ENCODE measurements at regions not wholly inside any gene's neighbourhood (a gene's known extent, or its start where the extent isn't known, plus 50 kb on each side); places are given as distances from the start of the nearest gene placed in this dataset.
"Not testable (repeated sequence)": the region's sequence is repeated elsewhere in the genome, so short reads cannot be mapped to it uniquely, and the experiment has no call there.

DNA sequence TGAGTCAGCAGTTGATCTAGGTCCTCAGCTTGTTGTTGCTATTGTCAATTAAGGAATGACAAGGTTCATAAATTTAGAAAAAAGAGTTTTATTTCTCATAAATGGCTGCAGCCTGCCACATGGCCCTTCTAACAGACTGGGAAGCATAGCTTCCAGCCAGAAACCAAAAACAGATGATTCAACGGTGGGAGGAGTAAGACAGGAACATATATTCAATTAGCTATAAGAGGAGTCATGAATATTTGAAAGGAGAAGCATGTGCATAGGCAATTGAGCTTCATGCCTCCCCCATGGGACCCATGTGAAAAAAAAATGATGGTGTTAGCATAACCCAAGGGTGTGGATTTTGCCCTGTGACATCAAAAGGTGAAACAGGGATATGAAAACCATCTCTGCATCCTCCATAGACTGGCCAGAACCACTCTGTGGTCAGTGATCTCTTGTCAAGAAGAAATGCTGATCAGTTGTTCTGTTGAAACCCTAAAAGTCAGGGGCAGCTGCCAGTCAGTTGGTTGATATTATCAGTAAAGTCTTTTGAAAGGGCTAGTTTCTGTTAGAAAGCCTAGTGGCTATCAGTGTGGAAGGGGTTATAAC, 296.5 kb upstream of the C1QTNF3 start:
- H3K9ac ChIP-seq (ENCODE audit: low read length); H4K20me1 ChIP-seq (ENCODE audit: insufficient read depth, low read length); H3K79me2 ChIP-seq (ENCODE audit: low read length); H3K36me3 ChIP-seq (replicated peaks; ENCODE audit: low read depth, low read length); H3K9me3 ChIP-seq (ENCODE audit: insufficient read depth, low read length); H3K27me3 ChIP-seq (ENCODE audit: low read depth, low read length); H3K4me3 ChIP-seq (ENCODE audit: low read length); H3K27ac ChIP-seq (ENCODE audit: low read length); H2AFZ ChIP-seq (ENCODE audit: low read depth, low read length); H3K4me1 ChIP-seq (ENCODE audit: low read length); H3K4me2 ChIP-seq (ENCODE audit: low read length): not testable (repeated sequence)

DNA sequence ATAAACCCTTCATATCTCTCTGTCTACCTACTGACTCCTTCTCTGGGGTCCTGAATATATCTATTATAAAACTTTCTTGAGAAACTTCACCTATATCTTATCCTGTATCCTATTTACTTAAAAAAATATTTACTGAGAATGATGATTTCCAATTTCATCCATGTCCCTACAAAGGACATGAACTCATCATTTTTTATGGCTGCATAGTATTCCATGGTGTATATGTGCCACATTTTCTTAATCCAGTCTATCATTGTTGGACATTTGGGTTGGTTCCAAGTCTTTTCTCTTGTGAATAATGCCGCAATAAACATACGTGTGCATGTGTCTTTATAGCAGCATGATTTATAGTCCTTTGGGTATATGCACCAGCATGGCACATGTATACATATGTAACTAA, 301.7 kb upstream of the RAI14 start:
- H3K27ac ChIP-seq (ENCODE audit: low read length); H3K27me3 ChIP-seq (ENCODE audit: low read depth, low read length); H3K4me2 ChIP-seq (ENCODE audit: low read length); H3K4me1 ChIP-seq (ENCODE audit: low read length); H2AFZ ChIP-seq (ENCODE audit: low read depth, low read length); H4K20me1 ChIP-seq (ENCODE audit: insufficient read depth, low read length); H3K9ac ChIP-seq (ENCODE audit: low read length); H3K4me3 ChIP-seq (ENCODE audit: low read length); H3K9me3 ChIP-seq (ENCODE audit: insufficient read depth, low read length); H3K36me3 ChIP-seq (replicated peaks; ENCODE audit: low read depth, low read length); H3K79me2 ChIP-seq (ENCODE audit: low read length): not testable (repeated sequence)

DNA sequence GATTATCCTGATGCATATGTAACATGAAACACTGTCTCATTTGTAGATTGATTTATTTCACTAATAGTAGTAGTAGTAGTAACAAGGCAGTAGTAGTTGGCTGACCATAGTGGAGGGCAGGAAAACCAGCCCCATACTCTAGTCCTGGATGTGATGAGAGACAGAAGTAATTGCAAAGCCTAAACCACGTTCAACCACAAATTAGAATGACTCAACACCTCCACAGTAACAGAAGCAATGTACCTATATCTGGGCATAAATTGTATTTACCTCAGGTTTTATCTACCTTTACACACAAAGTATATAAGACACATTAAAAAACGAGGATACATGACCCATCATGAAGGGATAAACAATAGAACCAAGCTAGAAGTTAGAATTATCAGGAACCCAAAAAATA, 284.7 kb upstream of the RAI14 start:
- H3K4me3 ChIP-seq (ENCODE audit: low read length); H3K4me2 ChIP-seq (ENCODE audit: low read length); H3K27me3 ChIP-seq (ENCODE audit: low read depth, low read length): not testable (repeated sequence)

DNA sequence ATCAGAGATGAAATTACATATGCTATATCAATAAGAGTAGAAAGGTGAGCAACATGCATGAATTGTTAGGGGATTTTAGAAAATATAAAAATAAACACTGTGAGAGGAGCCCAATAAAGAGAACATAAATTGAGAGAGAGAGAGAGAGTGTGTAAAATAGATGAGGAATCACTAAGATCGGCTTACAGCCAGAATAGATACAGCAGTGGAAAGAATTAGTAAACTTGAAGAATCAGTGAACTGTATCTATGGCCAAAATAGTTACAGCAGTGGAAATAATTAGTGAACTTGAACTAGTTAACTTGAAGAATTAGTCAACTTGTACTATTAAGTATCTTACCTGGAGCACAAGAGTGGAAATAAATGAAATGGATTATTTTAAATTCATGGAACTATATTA, 284.3 kb upstream of the RAI14 start:
- not testable (repeated sequence) for H3K4me2 ChIP-seq (ENCODE audit: low read length); H2AFZ ChIP-seq (ENCODE audit: low read depth, low read length); H3K9ac ChIP-seq (ENCODE audit: low read length); H3K27me3 ChIP-seq (ENCODE audit: low read depth, low read length); H3K9me3 ChIP-seq (ENCODE audit: insufficient read depth, low read length); H3K79me2 ChIP-seq (ENCODE audit: low read length); H3K4me1 ChIP-seq (ENCODE audit: low read length); H3K27ac ChIP-seq (ENCODE audit: low read length); H4K20me1 ChIP-seq (ENCODE audit: insufficient read depth, low read length); H3K4me3 ChIP-seq (ENCODE audit: low read length); H3K36me3 ChIP-seq (replicated peaks; ENCODE audit: low read depth, low read length)

More for the DNA sequence above, 284.7 kb upstream of the RAI14 start:
- H3K9ac ChIP-seq (ENCODE audit: low read length); H3K36me3 ChIP-seq (replicated peaks; ENCODE audit: low read depth, low read length); H3K9me3 ChIP-seq (ENCODE audit: insufficient read depth, low read length); H3K4me1 ChIP-seq (ENCODE audit: low read length); H4K20me1 ChIP-seq (ENCODE audit: insufficient read depth, low read length); H3K79me2 ChIP-seq (ENCODE audit: low read length); H3K27ac ChIP-seq (ENCODE audit: low read length); H2AFZ ChIP-seq (ENCODE audit: low read depth, low read length): not testable (repeated sequence)

DNA sequence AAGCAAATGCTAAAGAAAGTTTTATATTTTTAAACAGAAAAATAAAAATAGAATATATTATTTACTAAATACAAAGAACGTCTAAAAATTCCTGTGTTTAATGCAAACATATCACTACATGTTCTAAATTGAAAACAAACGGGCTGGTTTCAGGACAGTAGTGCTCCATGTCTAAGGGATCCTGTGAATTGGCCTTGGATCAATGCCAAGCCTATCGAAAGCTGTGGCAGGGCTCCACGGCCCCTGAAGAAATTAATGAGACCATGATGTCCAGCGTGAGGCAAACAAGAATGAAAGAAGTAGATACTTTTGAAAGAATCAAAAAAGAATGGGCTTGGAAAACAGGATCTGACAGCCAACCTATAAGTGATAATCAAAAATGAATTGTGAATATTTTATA, 283.4 kb upstream of the RAI14 start:
- not testable (repeated sequence) for H3K27me3 ChIP-seq (ENCODE audit: low read depth, low read length); H4K20me1 ChIP-seq (ENCODE audit: insufficient read depth, low read length); H3K79me2 ChIP-seq (ENCODE audit: low read length); H2AFZ ChIP-seq (ENCODE audit: low read depth, low read length); H3K4me2 ChIP-seq (ENCODE audit: low read length); H3K27ac ChIP-seq (ENCODE audit: low read length); H3K36me3 ChIP-seq (replicated peaks; ENCODE audit: low read depth, low read length); H3K9me3 ChIP-seq (ENCODE audit: insufficient read depth, low read length); H3K4me1 ChIP-seq (ENCODE audit: low read length); H3K4me3 ChIP-seq (ENCODE audit: low read length); H3K9ac ChIP-seq (ENCODE audit: low read length)

DNA sequence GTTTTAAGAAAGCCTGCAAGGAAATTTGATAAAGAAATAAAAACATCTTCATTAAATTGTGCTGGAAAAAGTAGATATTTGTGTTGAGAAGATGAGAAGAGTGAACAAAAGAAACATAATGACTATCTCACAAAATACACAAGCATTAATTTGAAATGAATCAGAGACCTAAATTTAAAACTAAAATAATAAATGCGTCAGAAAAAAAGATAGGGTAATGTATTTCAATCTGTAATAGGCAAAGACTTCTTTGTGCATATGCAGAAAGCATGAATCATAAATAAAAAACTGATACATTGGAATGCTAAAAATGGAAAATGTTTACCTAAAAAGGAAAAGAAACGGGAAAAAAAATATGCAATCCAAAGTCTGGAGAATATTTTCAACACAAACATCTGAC, 278.5 kb upstream of the RAI14 start:
- not testable (repeated sequence) for H3K4me2 ChIP-seq (ENCODE audit: low read length); H3K36me3 ChIP-seq (replicated peaks; ENCODE audit: low read depth, low read length); H3K27me3 ChIP-seq (ENCODE audit: low read depth, low read length); H3K27ac ChIP-seq (ENCODE audit: low read length); H2AFZ ChIP-seq (ENCODE audit: low read depth, low read length); H3K4me1 ChIP-seq (ENCODE audit: low read length); H4K20me1 ChIP-seq (ENCODE audit: insufficient read depth, low read length); H3K79me2 ChIP-seq (ENCODE audit: low read length); H3K4me3 ChIP-seq (ENCODE audit: low read length); H3K9me3 ChIP-seq (ENCODE audit: insufficient read depth, low read length); H3K9ac ChIP-seq (ENCODE audit: low read length)

DNA sequence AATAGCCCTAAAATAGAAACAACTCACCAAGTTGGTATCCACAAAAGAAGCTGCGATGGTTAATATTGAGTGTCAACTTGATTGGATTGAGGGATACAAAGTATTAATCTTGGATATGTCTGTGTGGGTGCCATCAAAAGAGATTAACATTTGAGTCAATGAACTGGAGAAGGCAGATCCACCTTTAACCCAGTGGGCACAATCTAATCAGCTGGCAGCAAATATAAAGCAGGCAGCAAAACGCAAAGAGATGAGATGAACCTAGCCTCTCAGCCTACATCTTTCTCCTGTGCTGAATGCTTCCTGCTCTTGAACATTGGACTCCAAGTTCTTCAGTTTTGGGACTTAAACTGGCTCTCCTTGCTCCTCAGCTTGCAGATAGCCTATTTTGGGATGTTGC, 277.6 kb upstream of the RAI14 start:
- H3K36me3 ChIP-seq (replicated peaks; ENCODE audit: low read depth, low read length); H3K9me3 ChIP-seq (ENCODE audit: insufficient read depth, low read length); H3K27me3 ChIP-seq (ENCODE audit: low read depth, low read length); H3K4me2 ChIP-seq (ENCODE audit: low read length); H3K27ac ChIP-seq (ENCODE audit: low read length); H2AFZ ChIP-seq (ENCODE audit: low read depth, low read length); H4K20me1 ChIP-seq (ENCODE audit: insufficient read depth, low read length); H3K4me3 ChIP-seq (ENCODE audit: low read length); H3K4me1 ChIP-seq (ENCODE audit: low read length); H3K79me2 ChIP-seq (ENCODE audit: low read length); H3K9ac ChIP-seq (ENCODE audit: low read length): not testable (repeated sequence)

DNA sequence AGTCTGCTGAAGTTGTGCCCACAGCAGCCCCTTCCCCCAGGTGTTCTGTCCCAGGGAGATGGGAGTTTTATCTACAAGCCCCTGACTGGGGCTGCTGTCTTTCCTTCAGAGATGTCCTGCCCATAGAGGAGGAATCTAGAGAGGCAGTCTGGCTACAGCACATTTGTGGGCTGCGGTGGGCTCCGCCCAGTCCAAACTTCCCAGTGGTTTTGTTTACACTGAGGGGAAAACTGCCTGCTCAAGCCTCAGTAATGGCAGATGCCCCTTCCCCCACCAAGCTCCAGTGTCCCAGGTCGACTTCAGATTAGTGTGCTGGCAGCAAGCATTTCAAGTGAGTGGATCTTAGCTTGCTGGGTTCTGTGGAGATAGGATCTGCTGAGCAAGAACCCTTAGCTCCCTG, 267.4 kb upstream of the RAI14 start:
- not testable (repeated sequence) for H3K4me3 ChIP-seq (ENCODE audit: low read length); H4K20me1 ChIP-seq (ENCODE audit: insufficient read depth, low read length); H3K9ac ChIP-seq (ENCODE audit: low read length); H3K36me3 ChIP-seq (replicated peaks; ENCODE audit: low read depth, low read length); H2AFZ ChIP-seq (ENCODE audit: low read depth, low read length); H3K27me3 ChIP-seq (ENCODE audit: low read depth, low read length); H3K4me1 ChIP-seq (ENCODE audit: low read length); H3K27ac ChIP-seq (ENCODE audit: low read length); H3K79me2 ChIP-seq (ENCODE audit: low read length); H3K4me2 ChIP-seq (ENCODE audit: low read length); H3K9me3 ChIP-seq (ENCODE audit: insufficient read depth, low read length)

Measured in OCI-LY3 (cell line).